ENCODE measurements at regions not wholly inside any gene's neighbourhood (a gene's known extent, or its start where the extent isn't known, plus 50 kb on each side); places are given as distances from the start of the nearest gene placed in this dataset.

DNA sequence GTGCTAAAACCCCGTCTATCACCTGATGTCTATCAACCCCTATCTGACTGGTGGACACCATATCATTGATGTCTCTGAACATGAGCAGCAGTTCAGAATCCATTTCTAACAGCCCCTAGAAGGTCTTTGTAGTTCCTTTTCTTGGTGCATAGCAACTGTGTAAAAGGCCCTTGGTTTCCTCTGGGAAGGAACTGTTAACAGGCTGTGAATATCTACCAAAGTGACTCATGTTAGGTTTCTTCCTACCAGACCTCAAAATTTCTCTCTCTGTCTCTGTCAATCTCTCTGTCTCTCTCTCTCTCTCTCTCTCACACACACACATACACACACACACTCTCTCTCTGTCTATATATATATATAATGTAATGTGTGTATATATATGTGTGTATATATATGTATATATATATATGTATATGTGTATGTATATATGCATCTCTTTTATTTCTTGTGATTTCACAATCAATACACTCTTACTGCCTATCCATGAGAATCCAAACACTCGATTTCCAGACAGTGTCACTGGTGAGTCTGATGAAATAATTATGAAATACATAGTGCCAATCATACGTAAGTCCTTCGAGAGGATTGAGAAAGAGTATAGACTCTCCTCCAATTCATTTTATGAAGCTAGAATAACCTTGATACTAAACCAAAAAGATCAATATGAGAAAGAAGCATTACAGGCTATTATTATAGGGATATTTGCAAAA lies 335.9 kb upstream of the SLCO3A1 start:
- TF ChIP-seq, protein P1, sequence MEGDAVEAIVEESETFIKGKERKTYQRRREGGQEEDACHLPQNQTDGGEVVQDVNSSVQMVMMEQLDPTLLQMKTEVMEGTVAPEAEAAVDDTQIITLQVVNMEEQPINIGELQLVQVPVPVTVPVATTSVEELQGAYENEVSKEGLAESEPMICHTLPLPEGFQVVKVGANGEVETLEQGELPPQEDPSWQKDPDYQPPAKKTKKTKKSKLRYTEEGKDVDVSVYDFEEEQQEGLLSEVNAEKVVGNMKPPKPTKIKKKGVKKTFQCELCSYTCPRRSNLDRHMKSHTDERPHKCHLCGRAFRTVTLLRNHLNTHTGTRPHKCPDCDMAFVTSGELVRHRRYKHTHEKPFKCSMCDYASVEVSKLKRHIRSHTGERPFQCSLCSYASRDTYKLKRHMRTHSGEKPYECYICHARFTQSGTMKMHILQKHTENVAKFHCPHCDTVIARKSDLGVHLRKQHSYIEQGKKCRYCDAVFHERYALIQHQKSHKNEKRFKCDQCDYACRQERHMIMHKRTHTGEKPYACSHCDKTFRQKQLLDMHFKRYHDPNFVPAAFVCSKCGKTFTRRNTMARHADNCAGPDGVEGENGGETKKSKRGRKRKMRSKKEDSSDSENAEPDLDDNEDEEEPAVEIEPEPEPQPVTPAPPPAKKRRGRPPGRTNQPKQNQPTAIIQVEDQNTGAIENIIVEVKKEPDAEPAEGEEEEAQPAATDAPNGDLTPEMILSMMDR (IDR thresholded peaks at IDR 0.05) = no peak
- no peak for TF ChIP-seq POLR2A (IDR thresholded peaks at IDR 0.05)

Measured in heart left ventricle (tissue), 13 donors.